ENCODE measurements at regions not wholly inside any gene's neighbourhood (a gene's known extent, or its start where the extent isn't known, plus 50 kb on each side); places are given as distances from the start of the nearest gene placed in this dataset. TPM values are rescaled to one million over a fixed set of nuclear protein-coding genes. Genes with fewer than 3 reads are reported as not detected.

Small RNA genes in the stretch of these regions (small RNA-seq; reads per million reads assigned to genes)
- gene AC006548.1 (ENCODE audit: insufficient read length, low read depth) (not detected), gene MTND1P17 (ENCODE audit: insufficient read length, low read depth) (not detected)
